Hepatocyte (in vitro differentiated cells): ENCODE measurements at regions not wholly inside any gene's neighbourhood (a gene's known extent, or its start where the extent isn't known, plus 50 kb on each side); places are given as distances from the start of the nearest gene placed in this dataset.

Experiments used
- CTCF ChIP-seq: fragments of 200-600 bp; sonication (generic); IDR thresholded peaks from 2 replicates; pipeline ENCODE4 v1.5.1; 2016; ENCODE audit warnings: antibody characterized with exemption, mild to moderate bottlenecking; ENCODE audit not compliant: poor library complexity
- EZH2 ChIP-seq: fragments of 200-600 bp; sonication (generic); IDR thresholded peaks from 2 replicates; pipeline ENCODE4 v1.6.1; 2016; ENCODE audit warnings: antibody characterized with exemption, mild to moderate bottlenecking, borderline replicate concordance
- EZH2phosphoT487 ChIP-seq: fragments of 200-600 bp; sonication (generic); IDR thresholded peaks from one replicate; pipeline ENCODE4 v1.6.1; 2018; ENCODE audit warnings: antibody characterized with exemption, mild to moderate bottlenecking, low read depth, moderate library complexity; ENCODE audit not compliant: unreplicated experiment, severe bottlenecking

- TF ChIP-seq CTCF (no peak), EZH2phosphoT487 (no peak), EZH2 (no peak)
Observed at GRCh38 chr4:162920649-162921048, 246.0 kb downstream of the NAF1 start.
